ENCODE measurements at regions not wholly inside any gene's neighbourhood (a gene's known extent, or its start where the extent isn't known, plus 50 kb on each side); places are given as distances from the start of the nearest gene placed in this dataset.

DNA sequence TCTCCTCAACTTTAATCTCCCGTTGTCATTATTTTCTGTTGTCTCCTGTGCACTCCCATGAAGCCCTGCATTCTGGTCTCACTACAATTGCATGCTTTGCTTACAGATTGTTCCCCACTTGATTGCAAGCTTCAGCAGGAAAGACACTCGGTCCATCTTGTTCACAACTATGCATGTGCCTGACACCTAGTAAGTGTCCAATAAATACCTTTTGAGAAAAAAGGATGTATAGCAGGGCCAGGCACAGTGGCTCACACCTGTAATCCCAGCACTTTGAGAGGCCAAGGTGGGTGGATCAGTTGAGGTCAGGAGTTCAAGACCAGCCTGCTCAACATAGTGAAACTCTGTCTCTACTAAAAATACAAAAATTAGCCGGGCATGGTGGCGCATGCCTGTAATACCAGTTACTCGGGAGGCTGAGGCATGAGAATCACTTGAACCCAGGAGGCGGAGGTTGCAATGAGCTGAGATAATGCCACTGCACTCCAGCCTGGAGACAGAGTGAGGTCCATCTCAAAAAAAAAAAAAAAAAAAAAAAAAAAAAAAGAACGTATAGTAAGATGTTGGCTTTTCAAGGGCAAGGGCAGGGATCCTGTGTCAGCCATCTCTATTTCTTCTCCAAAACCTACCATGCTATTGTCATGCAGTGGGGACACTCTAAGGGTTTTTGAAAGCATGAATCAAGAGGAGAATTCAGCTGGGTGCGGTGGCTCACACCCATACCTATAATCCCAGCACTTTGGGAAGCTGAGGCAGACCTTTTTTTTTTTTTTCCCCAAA lies 338.3 kb downstream of the MYCN start:
- DNase-seq (ENCODE audit: low read depth), result no peak

- DNase-seq (ENCODE audit: low read depth), result no peak
Observed at GRCh38 chr2:16277117-16277516, 336.8 kb downstream of the MYCN start.

GRCh38 chr2:16275661-16276060 lies 335.3 kb downstream of the MYCN start:
- no peak for DNase-seq (ENCODE audit: low read depth)

GRCh38 chr2:16275131-16275530 lies 334.8 kb downstream of the MYCN start:
- no peak for DNase-seq (ENCODE audit: low read depth)

- DNase-seq (ENCODE audit: low read depth), result no peak
Observed at GRCh38 chr2:16273111-16273510, 332.8 kb downstream of the MYCN start.

DNA sequence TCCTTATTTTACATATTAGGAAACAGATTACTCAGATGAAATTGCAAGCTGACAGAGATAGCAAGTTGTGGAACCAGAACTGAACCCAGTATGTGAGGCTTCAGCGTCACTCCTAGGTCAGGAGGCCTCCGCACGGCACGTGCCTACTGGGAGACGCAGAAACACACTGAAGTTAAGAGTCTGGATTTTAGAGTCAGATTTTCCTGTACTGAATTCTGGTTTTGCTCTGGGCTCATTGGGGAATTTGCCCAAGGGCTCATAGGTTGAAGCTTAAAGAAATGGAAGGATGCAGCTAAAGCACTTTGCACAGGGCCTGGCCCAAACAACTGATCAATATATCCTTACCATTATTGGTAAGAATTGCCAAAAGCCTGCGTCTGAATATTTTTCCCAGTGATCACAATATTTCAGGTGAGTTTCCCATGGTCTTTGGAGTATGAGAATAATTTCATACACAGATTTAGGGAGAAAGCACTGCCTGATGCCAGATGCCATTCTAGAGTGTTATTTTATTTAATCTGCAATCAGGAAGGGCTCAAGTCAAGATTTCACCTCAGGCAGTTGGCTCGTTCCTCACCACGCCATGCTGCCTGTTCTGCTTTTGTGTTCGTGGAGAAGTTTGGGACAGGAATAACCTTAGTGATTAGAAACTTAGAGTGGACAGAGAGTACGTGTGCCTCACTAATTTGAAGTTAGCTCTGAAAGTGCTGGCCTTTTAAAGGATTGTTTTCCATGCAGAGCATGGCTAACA lies 331.9 kb downstream of the MYCN start:
- no peak for DNase-seq (ENCODE audit: low read depth)

GRCh38 chr2:16271231-16271896 lies 331.0 kb downstream of the MYCN start:
- DNase-seq (ENCODE audit: low read depth), result no peak

- DNase-seq (ENCODE audit: low read depth), result no peak
Observed at GRCh38 chr2:16270441-16270840, 330.1 kb downstream of the MYCN start.

GRCh38 chr2:16268301-16269000 lies 328.1 kb downstream of the MYCN start:
- DNase-seq (ENCODE audit: low read depth), result no peak

GRCh38 chr2:16266571-16266970 lies 326.2 kb downstream of the MYCN start:
- no peak for DNase-seq (ENCODE audit: low read depth)

GRCh38 chr2:16264931-16265540 lies 324.7 kb downstream of the MYCN start:
- DNase-seq (ENCODE audit: low read depth), result no peak

- no peak for DNase-seq (ENCODE audit: low read depth)
Observed at GRCh38 chr2:16264491-16264890, 324.1 kb downstream of the MYCN start.

GRCh38 chr2:16263241-16263890 lies 323.0 kb downstream of the MYCN start:
- DNase-seq (ENCODE audit: low read depth), result no peak

DNA sequence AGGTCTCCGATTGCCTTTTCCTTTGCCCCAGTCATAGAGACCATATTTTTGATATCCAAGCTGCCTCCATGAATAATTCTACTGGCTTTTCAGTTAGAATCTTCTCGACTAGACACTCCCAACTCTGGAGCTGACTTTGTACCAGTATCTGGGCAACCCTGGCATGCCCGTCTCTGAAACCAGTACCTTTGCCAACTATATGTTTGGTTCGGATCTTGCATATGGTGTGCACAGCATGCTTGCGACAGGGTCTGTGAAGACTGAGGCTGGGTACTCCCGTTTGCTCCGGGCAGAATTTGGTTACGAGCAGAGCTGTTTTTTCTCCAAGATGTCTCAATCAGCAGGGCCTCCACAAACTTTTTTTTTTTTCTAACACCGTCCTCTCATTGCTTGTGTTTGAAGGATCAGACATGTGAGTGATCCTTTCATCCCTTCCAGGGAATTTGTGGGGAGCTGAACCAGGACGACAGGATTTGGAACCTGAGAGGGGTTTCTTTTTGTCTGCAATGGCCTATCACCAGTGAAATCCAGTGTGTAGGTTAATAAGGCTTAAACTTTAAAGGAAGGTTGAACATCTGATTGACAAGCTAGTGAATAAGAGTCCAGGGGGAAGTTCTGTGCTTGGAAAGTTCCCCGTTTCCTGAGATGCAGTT lies 322.3 kb downstream of the MYCN start:
- DNase-seq (ENCODE audit: low read depth), result no peak

- DNase-seq (ENCODE audit: low read depth), result no peak
Observed at GRCh38 chr2:16261791-16262190, 321.4 kb downstream of the MYCN start.

DNA sequence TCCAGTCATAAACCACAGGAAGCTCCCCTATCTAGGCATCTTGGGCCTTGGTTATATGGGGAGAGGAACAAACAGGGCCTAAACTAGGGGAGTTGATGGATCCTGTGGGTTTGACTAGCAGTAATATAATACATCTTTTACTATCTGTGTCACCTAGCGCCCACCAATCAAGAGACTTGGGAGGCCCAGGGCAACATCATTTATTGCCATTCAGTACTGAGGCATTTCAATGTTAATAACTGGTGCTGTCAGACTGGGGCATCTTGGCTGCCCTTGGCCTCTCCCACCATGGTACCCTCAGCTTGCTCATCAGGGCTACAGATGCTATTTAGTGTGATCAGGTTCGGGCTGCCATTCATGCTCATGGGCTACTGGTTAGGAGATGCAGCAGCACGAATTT lies 320.7 kb downstream of the MYCN start:
- DNase-seq (ENCODE audit: low read depth), result no peak

DNA sequence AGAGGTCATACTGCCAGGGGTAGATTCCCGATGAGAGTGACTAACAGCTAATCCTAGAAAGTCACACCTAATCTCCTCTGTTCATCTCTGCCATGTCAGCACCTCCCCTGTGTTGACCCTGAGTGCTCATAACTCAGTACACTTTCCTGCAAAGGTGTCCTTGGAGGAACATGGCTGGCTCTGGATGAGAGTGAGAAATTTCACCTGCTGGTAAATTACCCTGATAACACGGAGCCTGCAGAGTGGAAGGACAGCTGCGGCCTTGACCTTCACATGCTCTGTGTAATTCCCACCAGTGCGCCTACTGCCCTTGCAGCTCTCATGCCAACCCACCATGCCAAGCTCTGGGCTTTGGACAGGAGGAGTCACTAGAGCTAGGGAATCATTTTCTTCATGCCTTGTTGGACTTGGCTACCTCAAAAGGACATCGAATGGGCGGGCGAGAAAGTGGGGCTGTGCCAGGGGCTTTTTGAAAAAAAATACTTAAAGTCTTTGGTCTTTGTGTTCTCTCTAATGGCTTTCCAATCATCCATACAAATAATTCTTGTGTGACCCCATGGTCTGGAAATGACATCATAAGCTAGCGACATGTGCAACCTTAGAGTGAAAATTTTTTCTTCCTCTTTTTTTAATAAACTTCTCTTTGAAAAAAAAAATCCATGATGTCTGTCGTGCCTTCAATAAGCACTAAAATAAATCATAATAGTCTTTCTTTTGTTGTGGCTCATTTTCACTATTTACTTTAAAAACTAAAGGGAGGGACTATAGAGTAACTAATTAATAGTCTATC lies 319.9 kb downstream of the MYCN start:
- DNase-seq (ENCODE audit: low read depth), result no peak

- no peak for DNase-seq (ENCODE audit: low read depth)
Observed at GRCh38 chr2:16259010-16259409, 318.7 kb downstream of the MYCN start.

- no peak for DNase-seq (ENCODE audit: low read depth)
Observed at GRCh38 chr2:16258350-16258749, 318.0 kb downstream of the MYCN start.

Data from RPMI7951 (cell line).